Lower leg skin (tissue), 4 donors: ENCODE measurements at regions not wholly inside any gene's neighbourhood (a gene's known extent, or its start where the extent isn't known, plus 50 kb on each side); places are given as distances from the start of the nearest gene placed in this dataset.

Experiments
- DNase-seq, 2 donors: peaks; one replicate each; pipeline ENCODE4 v3.0.0-alpha.2; 2019; ENCODE audit warnings: low spot score in 2 of 2
- H3K4me3 ChIP-seq: fragments of 200-600 bp; sonication (generic); 2 replicates; pipeline ENCODE4 v1.5.1; 2017; ENCODE audit warnings: mild to moderate bottlenecking, low read depth; ENCODE audit not compliant: poor library complexity, severe bottlenecking
- POLR2A ChIP-seq, 2 donors: fragments of 450-650 bp; IDR thresholded peaks; one replicate each; pipeline ENCODE4 v1.6.1; 2016 to 2017; ENCODE audit warnings: antibody characterized with exemption in 2 of 2, mild to moderate bottlenecking in 1 of 2, moderate library complexity in 1 of 2
- WGBS, 2 donors: methylation state at CpG; one replicate each; pipeline ENCODE4 v1.1.5; 2018; 5-methylcytosine and 5-hydroxymethylcytosine counted together
- intact Hi-C: fragments of 100-400 bp; cut with DNase I; formaldehyde crosslinking; loops from one replicate; pipeline ENCODE4 v1.15.0; 2023; ENCODE audit warnings: low total_unique reads
- TF ChIP-seq, protein P1 (sequence below), 3 donors: fragments of 450-650 bp; IDR thresholded peaks; one replicate each; pipeline ENCODE4 v1.5.1; 2016; ENCODE audit warnings: antibody characterized with exemption in 3 of 3, mild to moderate bottlenecking in 3 of 3, moderate library complexity in 2 of 3

- TF ChIP-seq, protein P1, sequence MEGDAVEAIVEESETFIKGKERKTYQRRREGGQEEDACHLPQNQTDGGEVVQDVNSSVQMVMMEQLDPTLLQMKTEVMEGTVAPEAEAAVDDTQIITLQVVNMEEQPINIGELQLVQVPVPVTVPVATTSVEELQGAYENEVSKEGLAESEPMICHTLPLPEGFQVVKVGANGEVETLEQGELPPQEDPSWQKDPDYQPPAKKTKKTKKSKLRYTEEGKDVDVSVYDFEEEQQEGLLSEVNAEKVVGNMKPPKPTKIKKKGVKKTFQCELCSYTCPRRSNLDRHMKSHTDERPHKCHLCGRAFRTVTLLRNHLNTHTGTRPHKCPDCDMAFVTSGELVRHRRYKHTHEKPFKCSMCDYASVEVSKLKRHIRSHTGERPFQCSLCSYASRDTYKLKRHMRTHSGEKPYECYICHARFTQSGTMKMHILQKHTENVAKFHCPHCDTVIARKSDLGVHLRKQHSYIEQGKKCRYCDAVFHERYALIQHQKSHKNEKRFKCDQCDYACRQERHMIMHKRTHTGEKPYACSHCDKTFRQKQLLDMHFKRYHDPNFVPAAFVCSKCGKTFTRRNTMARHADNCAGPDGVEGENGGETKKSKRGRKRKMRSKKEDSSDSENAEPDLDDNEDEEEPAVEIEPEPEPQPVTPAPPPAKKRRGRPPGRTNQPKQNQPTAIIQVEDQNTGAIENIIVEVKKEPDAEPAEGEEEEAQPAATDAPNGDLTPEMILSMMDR (IDR thresholded peaks at IDR 0.05): no peak
- no peak overlapping the region for H3K4me3 ChIP-seq
- no peak for DNase-seq
- intact Hi-C loops: no loop called here
- 91 to 92% methylated on average over 5 of the region's 5 CpGs for WGBS, 2 donors
Measured at GRCh38 chr5:109524026-109524425, 114.3 kb upstream of the PJA2 start.

DNA sequence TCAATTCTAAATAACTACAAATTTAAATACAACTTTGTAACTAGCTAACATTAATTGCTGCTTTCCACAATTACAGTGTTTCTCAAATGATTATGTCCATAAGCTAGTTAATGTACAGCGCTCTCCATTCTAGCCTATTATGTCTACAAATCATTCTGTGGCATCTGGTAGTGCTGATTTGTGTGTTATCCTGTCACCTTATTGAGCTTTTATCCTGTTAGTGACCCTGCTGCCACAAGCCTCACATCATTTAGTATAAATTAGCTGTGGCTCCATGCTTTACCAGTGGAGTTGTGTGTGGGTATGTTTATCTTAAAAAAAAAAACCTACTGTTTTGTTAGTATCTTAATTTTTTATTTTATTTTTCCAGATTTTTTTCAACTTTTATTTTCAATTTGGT is 112.6 kb upstream of the PJA2 start:
- H3K4me3 ChIP-seq: no peak overlapping the region
- intact Hi-C loops: no loop called here
- 98 to 100% methylated on average over 1 of the region's 1 CpG for WGBS, 2 donors
- no peak for DNase-seq
- TF ChIP-seq, protein P1 (IDR thresholded peaks at IDR 0.05): no peak
- no peak for TF ChIP-seq POLR2A (IDR thresholded peaks at IDR 0.05)

DNA sequence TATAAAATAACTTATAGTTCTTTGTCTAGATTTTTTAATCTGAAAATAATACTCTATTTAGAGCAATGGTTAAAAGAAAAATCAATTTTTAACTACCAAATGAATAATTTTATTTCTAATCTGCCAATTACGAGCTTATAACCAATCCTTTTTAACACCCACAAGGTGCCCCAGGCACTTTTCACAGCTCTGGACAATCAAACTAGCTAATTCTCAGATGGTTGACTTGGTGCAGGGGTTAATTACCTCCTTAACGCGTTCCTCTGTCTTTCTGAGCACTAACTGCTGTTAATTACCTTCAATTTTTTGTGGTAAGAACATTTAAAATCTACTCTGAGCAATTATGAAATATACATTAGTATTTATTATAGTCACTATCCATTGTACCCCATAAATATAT is 109.6 kb upstream of the PJA2 start:
- TF ChIP-seq, protein P1 (IDR thresholded peaks at IDR 0.05): no peak
- no peak for TF ChIP-seq POLR2A (IDR thresholded peaks at IDR 0.05)
- intact Hi-C loops: no loop called here
- no peak for DNase-seq
- H3K4me3 ChIP-seq: no peak overlapping the region
- WGBS, 2 donors: 74 to 84% methylated on average over 3 of the region's 3 CpGs

- intact Hi-C loops: no loop called here
- no peak for DNase-seq
- 77 to 84% methylated on average over 2 of the region's 2 CpGs for WGBS, 2 donors
Measured at GRCh38 chr5:109516390-109516789, 106.6 kb upstream of the PJA2 start.

GRCh38 chr5:109511980-109512734 is 102.4 kb upstream of the PJA2 start:
- TF ChIP-seq POLR2A (IDR thresholded peaks at IDR 0.05): no peak
- TF ChIP-seq, protein P1 (IDR thresholded peaks at IDR 0.05): no peak
- intact Hi-C loops: no loop called here
- H3K4me3 ChIP-seq: no peak overlapping the region
- 65 to 75% methylated on average over 8 of the region's 8 CpGs for WGBS, 2 donors
- no peak for DNase-seq

More at GRCh38 chr5:109516390-109516789, 106.6 kb upstream of the PJA2 start:
- TF ChIP-seq POLR2A (IDR thresholded peaks at IDR 0.05): no peak
- TF ChIP-seq, protein P1 (IDR thresholded peaks at IDR 0.05): no peak
- no peak overlapping the region for H3K4me3 ChIP-seq

- 74 to 78% methylated on average over 1 of the region's 1 CpG for WGBS, 2 donors
- no peak for TF ChIP-seq POLR2A (IDR thresholded peaks at IDR 0.05)
- TF ChIP-seq, protein P1 (IDR thresholded peaks at IDR 0.05): no peak
- intact Hi-C loops: no loop called here
- H3K4me3 ChIP-seq: no peak overlapping the region
- DNase-seq: no peak
Measured at GRCh38 chr5:109506556-109506955, 96.8 kb upstream of the PJA2 start.
